HG03460 (cell line): ENCODE measurements at regions not wholly inside any gene's neighbourhood (a gene's known extent, or its start where the extent isn't known, plus 50 kb on each side); places are given as distances from the start of the nearest gene placed in this dataset.

Experiments
- ATAC-seq: cut with Tn5 transposase; IDR thresholded peaks from one replicate; pipeline ENCODE4 v1.9.1; 2021; ENCODE audit not compliant: unreplicated experiment

- ATAC-seq, result no peak
These were observed 69.0 kb upstream of the CDH8 start for GRCh38 chr16:62105244-62105643.

GRCh38 chr16:62102588-62102987 lies 66.3 kb upstream of the CDH8 start:
- ATAC-seq, result no peak

GRCh38 chr16:62100651-62101050 lies 64.4 kb upstream of the CDH8 start:
- no peak for ATAC-seq

- no peak for ATAC-seq
These were observed 53.5 kb upstream of the CDH8 start for GRCh38 chr16:62089715-62090114.

- no peak for ATAC-seq
These were observed 52.6 kb upstream of the CDH8 start for GRCh38 chr16:62088731-62089410.
